Liver (tissue), 3 donors: ENCODE measurements at regions not wholly inside any gene's neighbourhood (a gene's known extent, or its start where the extent isn't known, plus 50 kb on each side); places are given as distances from the start of the nearest gene placed in this dataset.

Experiments used
- CTCF ChIP-seq: fragments of 150-350 bp; IDR thresholded peaks from 2 replicates; pipeline ENCODE4 v1.5.1; 2017; ENCODE audit warnings: improper control_type of control experiment, low read depth, low read length; ENCODE audit not compliant: missing input control
- EGR1 ChIP-seq, 2 donors: IDR thresholded peaks; 2 replicates each; pipeline ENCODE4 v1.6.1; 2016 to 2018; ENCODE audit warnings: antibody characterized with exemption in 2 of 2, low read depth in 2 of 2
- GABPA ChIP-seq, 2 donors: IDR thresholded peaks in 1 of 2; conservative IDR thresholded peaks in 1 of 2; 2 replicates each; pipeline ENCODE4 v1.6.1; 2016; ENCODE audit warnings: antibody characterized with exemption in 2 of 2, mild to moderate bottlenecking in 1 of 2, moderate library complexity in 1 of 2
- MAX ChIP-seq: IDR thresholded peaks from 2 replicates; pipeline ENCODE4 v1.6.1; 2016; ENCODE audit warnings: antibody characterized with exemption
- RAD21 ChIP-seq, 2 donors: IDR thresholded peaks; 2 replicates each; pipeline ENCODE4 v1.6.1; 2016; ENCODE audit warnings: antibody characterized with exemption in 2 of 2, mild to moderate bottlenecking in 2 of 2
- TAF1 ChIP-seq: conservative IDR thresholded peaks from 2 replicates; pipeline ENCODE4 v1.6.1; 2016; ENCODE audit warnings: antibody characterized with exemption, mild to moderate bottlenecking
- donor health status: healthy.
- donor health status: healthy.

- TF ChIP-seq GABPA (IDR thresholded peaks at IDR 0.05 in 1 of 2, conservative IDR thresholded peaks at IDR 0.05 in 1 of 2) (no peak), EGR1 (IDR thresholded peaks at IDR 0.05; ENCODE audit: low read depth in 2 of 2) (no peak), CTCF (no peak), TAF1 (no peak), RAD21 (IDR thresholded peaks at IDR 0.05) (no peak), MAX (no peak)
These were observed 260.7 kb downstream of the SNCA start for GRCh38 chr4:89576246-89576645.
